HEK293 (cell line): ENCODE measurements at regions not wholly inside any gene's neighbourhood (a gene's known extent, or its start where the extent isn't known, plus 50 kb on each side); places are given as distances from the start of the nearest gene placed in this dataset.

Experiments used
- CTCF ChIA-PET: fragments of 350-600 bp; formaldehyde crosslinking; extraction: SDS; loops from one replicate; lab custom pipeline; 2021; ENCODE audit warnings: antibody characterized with exemption; lab: Yijun Ruan, JAX
- POLR2A ChIA-PET: fragments of 300-600 bp; formaldehyde crosslinking; extraction: SDS; loops from one replicate; lab custom pipeline; 2020; ENCODE audit warnings: antibody characterized with exemption, inconsistent platforms; lab: Yijun Ruan, JAX
- H3K27ac ChIP-seq: fragments of 200-500 bp; sonication (Bioruptor generic); 2 replicates; pipeline ENCODE4 v1.5.1; 2014; ENCODE audit warnings: low read depth, low read length, control low read depth, inconsistent platforms; ENCODE audit errors: extremely low read depth
- H3K36me3 ChIP-seq, 2 experiments: fragments of 200-500 bp in 1 of 2; sonication (Bioruptor generic) in 1 of 2; 1 replicate in 1 of 2; 2 replicates in 1 of 2; pipeline ENCODE4 v1.5.1; 2014 to 2017; ENCODE audit warnings: inconsistent platforms in 2 of 2, low read length in 2 of 2; ENCODE audit not compliant: control insufficient read depth in 2 of 2, insufficient read depth in 1 of 2
- H3K4me1 ChIP-seq: fragments of 200-500 bp; sonication (Bioruptor generic); 2 replicates; pipeline ENCODE4 v1.5.1; 2014; ENCODE audit warnings: mild to moderate bottlenecking, low read length, inconsistent platforms; ENCODE audit not compliant: control insufficient read depth, insufficient read depth
- H3K4me3 ChIP-seq: 2 replicates; pipeline ENCODE4 v1.5.1; 2011; ENCODE audit warnings: low read depth, mild to moderate bottlenecking, control low read depth, low read length, moderate library complexity
- H3K9me3 ChIP-seq: fragments of 200-500 bp; sonication (Bioruptor generic); 2 replicates; pipeline ENCODE4 v1.5.1; 2014; ENCODE audit warnings: low read depth, low read length, inconsistent platforms; ENCODE audit not compliant: control insufficient read depth, insufficient read depth
- GLI2 ChIP-seq: fragments of 450-650 bp; formaldehyde crosslinking; IDR thresholded peaks from 2 replicates; pipeline ENCODE4; 2017; ENCODE audit warnings: missing biosample characterization, missing genetic modification characterization, low read depth, borderline replicate concordance
- OSR2 ChIP-seq: fragments of 450-650 bp; formaldehyde crosslinking; IDR thresholded peaks from 2 replicates; pipeline ENCODE4 v1.5.1; 2016; ENCODE audit warnings: missing biosample characterization, missing genetic modification characterization
- SCRT1 ChIP-seq: fragments of 450-650 bp; formaldehyde crosslinking; IDR thresholded peaks from 2 replicates; pipeline ENCODE4 v1.5.1; 2016; ENCODE audit warnings: missing biosample characterization, missing genetic modification characterization, borderline replicate concordance
- ZBTB8A ChIP-seq: fragments of 450-650 bp; formaldehyde crosslinking; IDR thresholded peaks from 2 replicates; pipeline ENCODE4 v1.5.1; 2016; ENCODE audit warnings: missing biosample characterization, missing genetic modification characterization
- ZNF132 ChIP-seq: fragments of 450-650 bp; formaldehyde crosslinking; IDR thresholded peaks from 2 replicates; pipeline ENCODE4 v1.5.1; 2017; ENCODE audit warnings: missing biosample characterization, missing genetic modification characterization, borderline replicate concordance
- ZNF140 ChIP-seq: fragments of 450-650 bp; formaldehyde crosslinking; IDR thresholded peaks from 2 replicates; pipeline ENCODE4 v1.5.1; 2016; ENCODE audit warnings: missing biosample characterization, missing genetic modification characterization
- ZNF202 ChIP-seq: fragments of 450-650 bp; formaldehyde crosslinking; IDR thresholded peaks from 2 replicates; pipeline ENCODE4 v1.5.1; 2016; ENCODE audit warnings: missing biosample characterization, missing genetic modification characterization, borderline replicate concordance
- ZNF24 ChIP-seq: fragments of 450-650 bp; formaldehyde crosslinking; IDR thresholded peaks from 2 replicates; pipeline ENCODE4 v1.5.1; 2016; ENCODE audit warnings: missing biosample characterization, missing genetic modification characterization
- ZNF426 ChIP-seq: fragments of 450-650 bp; formaldehyde crosslinking; IDR thresholded peaks from 2 replicates; pipeline ENCODE4 v1.5.1; 2017; ENCODE audit warnings: missing biosample characterization, missing genetic modification characterization, mild to moderate bottlenecking, inconsistent platforms, moderate library complexity
- ZNF501 ChIP-seq: fragments of 450-650 bp; formaldehyde crosslinking; IDR thresholded peaks from 2 replicates; pipeline ENCODE4 v1.5.1; 2016; ENCODE audit warnings: missing biosample characterization, missing genetic modification characterization
- ZNF530 ChIP-seq: fragments of 450-650 bp; formaldehyde crosslinking; IDR thresholded peaks from 2 replicates; pipeline ENCODE4 v1.5.1; 2016; ENCODE audit warnings: low read depth, missing biosample characterization, missing genetic modification characterization
- ZNF558 ChIP-seq: fragments of 450-650 bp; formaldehyde crosslinking; IDR thresholded peaks from 2 replicates; pipeline ENCODE4 v1.5.1; 2016; ENCODE audit warnings: missing biosample characterization, missing genetic modification characterization
- ZNF660 ChIP-seq: fragments of 450-650 bp; IDR thresholded peaks from 2 replicates; pipeline ENCODE4 v1.5.1; 2018; ENCODE audit warnings: missing biosample characterization, mild to moderate bottlenecking, missing genetic modification characterization
- ZNF701 ChIP-seq: fragments of 450-650 bp; formaldehyde crosslinking; IDR thresholded peaks from 2 replicates; pipeline ENCODE4 v1.5.1; 2016; ENCODE audit warnings: missing biosample characterization, missing genetic modification characterization
- ZNF747 ChIP-seq: fragments of 450-650 bp; formaldehyde crosslinking; IDR thresholded peaks from 2 replicates; pipeline ENCODE4 v1.5.1; 2016; ENCODE audit warnings: missing biosample characterization, missing genetic modification characterization
- ZNF768 ChIP-seq: fragments of 450-650 bp; formaldehyde crosslinking; IDR thresholded peaks from 2 replicates; pipeline ENCODE4 v1.5.1; 2018; ENCODE audit warnings: missing biosample characterization, mild to moderate bottlenecking, missing genetic modification characterization
- TF ChIP-seq, protein P1 (sequence below): fragments of 450-650 bp; formaldehyde crosslinking; IDR thresholded peaks from 2 replicates; pipeline ENCODE4 v1.5.1; 2017; ENCODE audit warnings: missing biosample characterization, missing genetic modification characterization
- TF ChIP-seq, protein P2 (sequence below): fragments of 450-650 bp; formaldehyde crosslinking; IDR thresholded peaks from 2 replicates; pipeline ENCODE4 v1.5.1; 2016; ENCODE audit warnings: missing biosample characterization, missing genetic modification characterization
- TF ChIP-seq, protein P3 (sequence below): fragments of 450-650 bp; formaldehyde crosslinking; IDR thresholded peaks from 2 replicates; pipeline ENCODE4 v1.5.0; 2017; ENCODE audit warnings: missing biosample characterization, missing genetic modification characterization, borderline replicate concordance
- TF ChIP-seq, protein P4 (sequence below): fragments of 450-650 bp; formaldehyde crosslinking; IDR thresholded peaks from 2 replicates; pipeline ENCODE4 v1.5.1; 2016; ENCODE audit warnings: missing biosample characterization, missing genetic modification characterization
- TF ChIP-seq, protein P5 (sequence below): fragments of 450-650 bp; formaldehyde crosslinking; IDR thresholded peaks from 2 replicates; pipeline ENCODE4 v1.5.1; 2016; ENCODE audit warnings: missing biosample characterization, missing genetic modification characterization

DNA sequence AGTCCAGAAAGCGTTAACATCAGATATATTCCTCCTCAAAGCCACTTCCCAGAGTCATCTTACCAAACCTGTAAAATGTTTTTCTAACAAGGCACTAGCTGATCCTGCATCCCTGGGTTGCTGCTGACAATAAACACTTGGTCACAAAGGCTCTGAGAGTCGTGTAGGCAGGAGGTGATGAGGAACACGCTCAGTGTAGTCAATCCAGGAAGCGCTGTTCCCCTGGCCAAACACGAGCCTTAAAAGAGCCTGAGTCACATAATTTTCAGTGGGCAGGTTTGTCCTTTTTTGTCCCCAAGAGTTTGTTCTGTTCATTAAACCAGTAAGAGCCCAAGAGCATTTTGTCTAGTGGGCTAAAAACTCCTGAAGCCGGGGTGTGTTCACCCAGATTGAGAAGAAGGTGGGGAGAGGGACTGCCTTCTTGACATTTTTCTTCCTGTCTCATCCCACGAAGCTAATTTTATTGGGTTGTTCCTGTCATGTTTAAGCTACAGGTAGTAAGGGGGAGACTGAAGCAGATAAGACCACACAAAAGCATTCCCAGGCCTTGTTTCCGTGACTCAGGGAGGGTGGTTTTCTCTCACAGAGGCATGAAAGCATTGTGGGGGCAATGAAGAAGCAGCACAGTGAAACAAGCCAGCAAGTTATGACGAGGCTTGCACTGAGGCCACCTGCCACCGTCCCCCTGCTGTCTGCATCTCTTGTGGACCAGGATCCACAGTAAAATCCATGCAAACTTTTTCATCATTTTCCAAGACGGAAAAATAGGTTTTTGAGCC is 73.7 kb downstream of the FOXB1 start:
- no peak overlapping the region for H3K27ac ChIP-seq
- no peaks in the 10 kb centered on the region for H3K9me3 ChIP-seq
- TF ChIP-seq ZBTB8A (tag by site-specific recombination) (no peak), ZNF701 (no peak), ZNF747 (tag by site-specific recombination) (no peak), ZNF530 (tag by site-specific recombination) (no peak), ZNF501 (tag by site-specific recombination) (no peak), ZNF132 (tag by site-specific recombination) (no peak), SCRT1 (no peak), ZNF202 (no peak), OSR2 (tag by site-specific recombination) (no peak), GLI2 (no peak), ZNF660 (tag by site-specific recombination) (no peak), ZNF558 (no peak), ZNF140 (tag by site-specific recombination) (no peak), ZNF24 (tag by site-specific recombination) (no peak), ZNF426 (no peak)
- TF ChIP-seq, protein P1, sequence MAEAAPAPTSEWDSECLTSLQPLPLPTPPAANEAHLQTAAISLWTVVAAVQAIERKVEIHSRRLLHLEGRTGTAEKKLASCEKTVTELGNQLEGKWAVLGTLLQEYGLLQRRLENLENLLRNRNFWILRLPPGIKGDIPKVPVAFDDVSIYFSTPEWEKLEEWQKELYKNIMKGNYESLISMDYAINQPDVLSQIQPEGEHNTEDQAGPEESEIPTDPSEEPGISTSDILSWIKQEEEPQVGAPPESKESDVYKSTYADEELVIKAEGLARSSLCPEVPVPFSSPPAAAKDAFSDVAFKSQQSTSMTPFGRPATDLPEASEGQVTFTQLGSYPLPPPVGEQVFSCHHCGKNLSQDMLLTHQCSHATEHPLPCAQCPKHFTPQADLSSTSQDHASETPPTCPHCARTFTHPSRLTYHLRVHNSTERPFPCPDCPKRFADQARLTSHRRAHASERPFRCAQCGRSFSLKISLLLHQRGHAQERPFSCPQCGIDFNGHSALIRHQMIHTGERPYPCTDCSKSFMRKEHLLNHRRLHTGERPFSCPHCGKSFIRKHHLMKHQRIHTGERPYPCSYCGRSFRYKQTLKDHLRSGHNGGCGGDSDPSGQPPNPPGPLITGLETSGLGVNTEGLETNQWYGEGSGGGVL (tag by site-specific recombination), result no peak
- TF ChIP-seq, protein P2, sequence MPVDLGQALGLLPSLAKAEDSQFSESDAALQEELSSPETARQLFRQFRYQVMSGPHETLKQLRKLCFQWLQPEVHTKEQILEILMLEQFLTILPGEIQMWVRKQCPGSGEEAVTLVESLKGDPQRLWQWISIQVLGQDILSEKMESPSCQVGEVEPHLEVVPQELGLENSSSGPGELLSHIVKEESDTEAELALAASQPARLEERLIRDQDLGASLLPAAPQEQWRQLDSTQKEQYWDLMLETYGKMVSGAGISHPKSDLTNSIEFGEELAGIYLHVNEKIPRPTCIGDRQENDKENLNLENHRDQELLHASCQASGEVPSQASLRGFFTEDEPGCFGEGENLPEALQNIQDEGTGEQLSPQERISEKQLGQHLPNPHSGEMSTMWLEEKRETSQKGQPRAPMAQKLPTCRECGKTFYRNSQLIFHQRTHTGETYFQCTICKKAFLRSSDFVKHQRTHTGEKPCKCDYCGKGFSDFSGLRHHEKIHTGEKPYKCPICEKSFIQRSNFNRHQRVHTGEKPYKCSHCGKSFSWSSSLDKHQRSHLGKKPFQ (tag by site-specific recombination), result no peak
- TF ChIP-seq, protein P3, sequence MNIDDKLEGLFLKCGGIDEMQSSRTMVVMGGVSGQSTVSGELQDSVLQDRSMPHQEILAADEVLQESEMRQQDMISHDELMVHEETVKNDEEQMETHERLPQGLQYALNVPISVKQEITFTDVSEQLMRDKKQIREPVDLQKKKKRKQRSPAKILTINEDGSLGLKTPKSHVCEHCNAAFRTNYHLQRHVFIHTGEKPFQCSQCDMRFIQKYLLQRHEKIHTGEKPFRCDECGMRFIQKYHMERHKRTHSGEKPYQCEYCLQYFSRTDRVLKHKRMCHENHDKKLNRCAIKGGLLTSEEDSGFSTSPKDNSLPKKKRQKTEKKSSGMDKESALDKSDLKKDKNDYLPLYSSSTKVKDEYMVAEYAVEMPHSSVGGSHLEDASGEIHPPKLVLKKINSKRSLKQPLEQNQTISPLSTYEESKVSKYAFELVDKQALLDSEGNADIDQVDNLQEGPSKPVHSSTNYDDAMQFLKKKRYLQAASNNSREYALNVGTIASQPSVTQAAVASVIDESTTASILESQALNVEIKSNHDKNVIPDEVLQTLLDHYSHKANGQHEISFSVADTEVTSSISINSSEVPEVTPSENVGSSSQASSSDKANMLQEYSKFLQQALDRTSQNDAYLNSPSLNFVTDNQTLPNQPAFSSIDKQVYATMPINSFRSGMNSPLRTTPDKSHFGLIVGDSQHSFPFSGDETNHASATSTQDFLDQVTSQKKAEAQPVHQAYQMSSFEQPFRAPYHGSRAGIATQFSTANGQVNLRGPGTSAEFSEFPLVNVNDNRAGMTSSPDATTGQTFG, result no peak
- ChIA-PET POLR2A (no interaction called here), CTCF (interaction anchor here (0.5 kb wide), 1 partner anchor 13 kb away, joined by 3 read pairs; no protein-coding TSS in a partner anchor)
- peaks cover 9% of the 10 kb centered on the region for H3K4me1 ChIP-seq
- no peak overlapping the region for H3K4me3 ChIP-seq
- no peaks in the 10 kb centered on the region for H3K36me3 ChIP-seq

DNA sequence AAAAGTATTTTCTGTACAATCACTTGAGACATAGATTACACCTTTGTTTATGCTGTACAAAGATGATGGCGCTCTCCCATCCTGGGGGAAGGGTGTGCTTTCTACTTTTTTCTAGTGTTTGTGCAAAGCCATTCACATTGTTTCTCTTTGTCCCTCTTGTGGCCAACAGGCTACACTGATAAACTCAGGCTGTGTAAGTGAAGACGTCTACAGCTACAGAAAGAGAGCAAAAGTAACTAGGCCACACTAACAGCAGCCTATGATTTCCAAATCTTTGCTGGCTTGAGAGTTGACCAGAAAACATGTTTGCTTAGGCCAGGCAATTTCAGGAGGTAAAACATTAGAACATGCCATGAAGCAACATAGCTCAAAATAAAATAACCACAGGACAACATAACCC is 75.1 kb downstream of the FOXB1 start:
- Histone ChIP-seq H3K4me3 (no peak overlapping the region), H3K9me3 (no peaks in the 10 kb centered on the region), H3K4me1 (peaks cover 9% of the 10 kb centered on the region), H3K36me3 (no peaks in the 10 kb centered on the region), H3K27ac (no peak overlapping the region)
- CTCF ChIA-PET, result interaction anchor here (0.5 to 1.4 kb wide), 3 partner anchors 63 to 249 kb away, joined by 3 to 6 read pairs (median 3); no protein-coding TSS in a partner anchor
- TF ChIP-seq, protein P4, sequence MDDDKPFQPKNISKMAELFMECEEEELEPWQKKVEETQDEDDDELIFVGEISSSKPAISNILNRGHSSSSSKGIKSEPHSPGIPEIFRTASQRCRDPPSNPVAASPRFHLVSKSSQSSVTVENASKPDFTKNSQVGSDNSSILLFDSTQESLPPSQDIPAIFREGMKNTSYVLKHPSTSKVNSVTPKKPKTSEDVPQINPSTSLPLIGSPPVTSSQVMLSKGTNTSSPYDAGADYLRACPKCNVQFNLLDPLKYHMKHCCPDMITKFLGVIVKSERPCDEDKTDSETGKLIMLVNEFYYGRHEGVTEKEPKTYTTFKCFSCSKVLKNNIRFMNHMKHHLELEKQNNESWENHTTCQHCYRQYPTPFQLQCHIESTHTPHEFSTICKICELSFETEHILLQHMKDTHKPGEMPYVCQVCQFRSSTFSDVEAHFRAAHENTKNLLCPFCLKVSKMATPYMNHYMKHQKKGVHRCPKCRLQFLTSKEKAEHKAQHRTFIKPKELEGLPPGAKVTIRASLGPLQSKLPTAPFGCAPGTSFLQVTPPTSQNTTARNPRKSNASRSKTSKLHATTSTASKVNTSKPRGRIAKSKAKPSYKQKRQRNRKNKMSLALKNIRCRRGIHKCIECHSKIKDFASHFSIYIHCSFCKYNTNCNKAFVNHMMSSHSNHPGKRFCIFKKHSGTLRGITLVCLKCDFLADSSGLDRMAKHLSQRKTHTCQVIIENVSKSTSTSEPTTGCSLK (tag by site-specific recombination), result no peak
- TF ChIP-seq, protein P5, sequence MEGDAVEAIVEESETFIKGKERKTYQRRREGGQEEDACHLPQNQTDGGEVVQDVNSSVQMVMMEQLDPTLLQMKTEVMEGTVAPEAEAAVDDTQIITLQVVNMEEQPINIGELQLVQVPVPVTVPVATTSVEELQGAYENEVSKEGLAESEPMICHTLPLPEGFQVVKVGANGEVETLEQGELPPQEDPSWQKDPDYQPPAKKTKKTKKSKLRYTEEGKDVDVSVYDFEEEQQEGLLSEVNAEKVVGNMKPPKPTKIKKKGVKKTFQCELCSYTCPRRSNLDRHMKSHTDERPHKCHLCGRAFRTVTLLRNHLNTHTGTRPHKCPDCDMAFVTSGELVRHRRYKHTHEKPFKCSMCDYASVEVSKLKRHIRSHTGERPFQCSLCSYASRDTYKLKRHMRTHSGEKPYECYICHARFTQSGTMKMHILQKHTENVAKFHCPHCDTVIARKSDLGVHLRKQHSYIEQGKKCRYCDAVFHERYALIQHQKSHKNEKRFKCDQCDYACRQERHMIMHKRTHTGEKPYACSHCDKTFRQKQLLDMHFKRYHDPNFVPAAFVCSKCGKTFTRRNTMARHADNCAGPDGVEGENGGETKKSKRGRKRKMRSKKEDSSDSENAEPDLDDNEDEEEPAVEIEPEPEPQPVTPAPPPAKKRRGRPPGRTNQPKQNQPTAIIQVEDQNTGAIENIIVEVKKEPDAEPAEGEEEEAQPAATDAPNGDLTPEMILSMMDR, result 0 out of 2 replicates have a peak, but pooled peaks have one; percentile 26
- no peak for TF ChIP-seq ZNF768 (tag by site-specific recombination)
- TF ChIP-seq, all 188 proteins: peak for 1
- POLR2A ChIA-PET, result no interaction called here
